Pancreas (tissue), 10 donors: ENCODE measurements at regions not wholly inside any gene's neighbourhood (a gene's known extent, or its start where the extent isn't known, plus 50 kb on each side); places are given as distances from the start of the nearest gene placed in this dataset.

Experiments
- ATAC-seq, 4 donors: fragments of 200-7000 bp; cut with Tn5 transposase; one replicate each; pipeline versions ENCODE4 v1.8.0 to v1.9.1; 2020; ENCODE audit warnings: mild to moderate bottlenecking in 4 of 4, moderate library complexity in 4 of 4
- DNase-seq, 6 donors: peaks; one replicate each; pipeline ENCODE4 v3.0.0-alpha.2; 2020
- FAIRE-seq: peaks from 2 replicates; lab custom pipeline; 2012; peaks lifted over from hg19 to GRCh38; lab: Jason Lieb, UNC
- H3K27ac ChIP-seq, 4 donors: fragments of 200-600 bp; sonication (generic); 1 replicate in 3 of 4; 2 replicates in 1 of 4; pipeline versions ENCODE4 v1.5.0 to v1.8.0; 2020
- H3K27me3 ChIP-seq, 4 donors: fragments of 200-600 bp; one replicate each; pipeline ENCODE4 v1.8.0; 2021
- H3K36me3 ChIP-seq, 3 donors: fragments of 200-600 bp; sonication (generic) in 1 of 3; one replicate each; pipeline versions ENCODE4 v1.5.0 to v1.8.0; 2020 to 2021
- H3K4me1 ChIP-seq, 3 donors: fragments of 200-600 bp; one replicate each; pipeline ENCODE4 v1.8.0; 2021
- H3K4me3 ChIP-seq, 4 donors: fragments of 200-600 bp; sonication (generic) in 2 of 4; one replicate each; pipeline versions ENCODE4 v1.5.0 to v1.8.0; 2020 to 2021
- H3K9me3 ChIP-seq, 4 donors: fragments of 200-600 bp; one replicate each; pipeline ENCODE4 v1.8.0; 2021
- WGBS, 2 donors: extraction: QIAGEN DNeasy Blood & Tissue Kit; methylation state at CpG; one replicate each; pipeline ENCODE4 v1.1.7; 2013; 5-methylcytosine and 5-hydroxymethylcytosine counted together
- intact Hi-C, 3 donors: fragments of 100-400 bp; cut with DNase I; formaldehyde crosslinking; loops; one replicate each; pipeline versions ENCODE4 v1.11.1 to v1.14.2; 2022
- TF ChIP-seq, protein P1 (sequence below), 4 donors: fragments of 200-600 bp; sonication (generic) in 3 of 4; IDR thresholded peaks; one replicate each; pipeline versions ENCODE4 v1.5.0 to v1.8.0; 2021; ENCODE audit warnings: antibody characterized with exemption in 4 of 4
- donor health status: healthy with polysubstance abuse.
- donor health status: DM: no; HTN: no; CAD: no; lungs with moderate emphysema.
- donor health status: DM: no; HTN: no; CAD: no.
- donor health status: control.
- donor health status: control.
- donor health status: Bipolar disorder and iron deficiency.
- donor health status: DM: yes; HTN: yes; CAD: no.
- donor health status: DM: no; HTN: no; CAD: no.
- donor health status: DM: no; HTN: no; CAD: no.
- donor health status: DM: yes; HTN: yes; CAD: no.

DNA sequence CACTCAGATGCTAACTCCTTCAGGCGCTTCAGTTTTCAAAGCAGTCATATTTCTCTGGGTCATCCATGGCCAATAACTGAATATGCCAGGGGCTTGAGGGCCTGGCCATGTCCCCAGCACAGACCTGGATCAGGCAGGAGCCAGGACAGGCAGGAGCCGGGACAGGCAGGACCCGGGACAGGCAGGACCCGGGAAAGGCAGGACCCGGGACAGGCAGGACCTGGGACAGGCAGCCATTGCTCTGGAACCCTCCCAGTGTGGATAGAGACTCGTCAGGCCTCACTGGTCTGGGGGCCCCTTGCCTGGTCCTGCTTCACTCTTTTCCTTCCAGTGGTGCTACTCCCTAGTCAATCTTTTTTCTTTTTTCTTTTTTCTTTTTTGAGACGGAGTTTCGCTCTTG lies 117.5 kb upstream of the TEX51 start:
- no peaks in the 10 kb centered on the region for H3K9me3 ChIP-seq
- WGBS, 2 donors, result 55 to 64% methylated on average over 8 of the region's 8 CpGs
- intact Hi-C loops, result loop anchor here in 1 of 3 donors (10.0 kb wide), 1 partner anchor 1036 kb away; no protein-coding TSS in a partner anchor
- no peaks in the 10 kb centered on the region for H3K27me3 ChIP-seq
- TF ChIP-seq, protein P1, sequence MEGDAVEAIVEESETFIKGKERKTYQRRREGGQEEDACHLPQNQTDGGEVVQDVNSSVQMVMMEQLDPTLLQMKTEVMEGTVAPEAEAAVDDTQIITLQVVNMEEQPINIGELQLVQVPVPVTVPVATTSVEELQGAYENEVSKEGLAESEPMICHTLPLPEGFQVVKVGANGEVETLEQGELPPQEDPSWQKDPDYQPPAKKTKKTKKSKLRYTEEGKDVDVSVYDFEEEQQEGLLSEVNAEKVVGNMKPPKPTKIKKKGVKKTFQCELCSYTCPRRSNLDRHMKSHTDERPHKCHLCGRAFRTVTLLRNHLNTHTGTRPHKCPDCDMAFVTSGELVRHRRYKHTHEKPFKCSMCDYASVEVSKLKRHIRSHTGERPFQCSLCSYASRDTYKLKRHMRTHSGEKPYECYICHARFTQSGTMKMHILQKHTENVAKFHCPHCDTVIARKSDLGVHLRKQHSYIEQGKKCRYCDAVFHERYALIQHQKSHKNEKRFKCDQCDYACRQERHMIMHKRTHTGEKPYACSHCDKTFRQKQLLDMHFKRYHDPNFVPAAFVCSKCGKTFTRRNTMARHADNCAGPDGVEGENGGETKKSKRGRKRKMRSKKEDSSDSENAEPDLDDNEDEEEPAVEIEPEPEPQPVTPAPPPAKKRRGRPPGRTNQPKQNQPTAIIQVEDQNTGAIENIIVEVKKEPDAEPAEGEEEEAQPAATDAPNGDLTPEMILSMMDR (IDR thresholded peaks at IDR 0.05), result no peak
- no peak for ATAC-seq
- no peak overlapping the region for H3K27ac ChIP-seq
- H3K36me3 ChIP-seq, result no peaks in the 10 kb centered on the region
- no peak overlapping the region for H3K4me3 ChIP-seq
- FAIRE-seq, result no peak
- peak in 1 of 6 donors; percentile 39 for DNase-seq
- H3K4me1 ChIP-seq, result no peaks in the 10 kb centered on the region

DNA sequence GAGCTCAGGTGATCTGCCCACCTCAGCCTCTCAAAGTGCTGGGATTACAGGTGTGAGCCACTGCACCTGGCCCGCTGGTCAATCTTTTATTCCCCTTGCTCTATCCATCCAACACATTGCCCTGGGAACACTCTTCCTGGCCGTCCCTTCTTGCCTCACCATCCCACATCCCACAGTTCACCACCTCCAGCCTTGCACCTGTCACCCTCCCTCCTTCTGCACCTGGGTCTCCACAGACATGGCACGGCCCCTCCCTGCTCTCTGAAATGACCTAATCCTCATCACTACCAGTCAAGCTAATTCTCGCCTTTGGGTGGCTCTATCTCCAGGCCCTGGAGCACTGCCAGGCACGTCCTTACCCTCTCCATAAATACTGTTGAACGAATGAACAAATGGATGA lies 116.9 kb upstream of the TEX51 start:
- 45 to 50% methylated on average over 6 of the region's 6 CpGs for WGBS, 2 donors
- Histone ChIP-seq H3K4me1 (no peaks in the 10 kb centered on the region), H3K9me3 (no peaks in the 10 kb centered on the region), H3K36me3 (no peaks in the 10 kb centered on the region), H3K27me3 (no peaks in the 10 kb centered on the region), H3K27ac (no peak overlapping the region), H3K4me3 (no peak overlapping the region)
- intact Hi-C loops, result loop anchor here in 1 of 3 donors (10.0 kb wide), 1 partner anchor 1037 kb away; no protein-coding TSS in a partner anchor
- FAIRE-seq (no peak), DNase-seq (no peak), ATAC-seq (no peak)
- TF ChIP-seq, protein P1 (IDR thresholded peaks at IDR 0.05), result no peak

DNA sequence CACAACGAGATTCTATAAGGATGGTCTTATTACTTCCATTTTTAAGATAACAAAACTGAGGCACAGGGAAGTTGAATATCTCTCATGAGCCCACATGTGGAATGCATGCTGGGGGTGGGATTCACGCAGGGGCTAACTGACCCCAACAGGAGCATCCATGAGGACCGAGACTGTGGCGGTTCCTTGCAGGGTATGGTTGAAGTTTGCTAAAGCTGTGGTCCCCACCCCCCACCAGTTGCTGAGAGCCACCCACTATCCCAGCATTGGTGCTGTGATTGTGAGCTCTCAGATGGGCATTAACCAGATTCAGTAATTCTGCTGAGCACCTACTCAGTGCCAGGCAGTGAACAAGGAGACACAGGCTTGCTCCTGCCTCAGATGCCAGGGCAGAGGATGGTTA lies 116.0 kb upstream of the TEX51 start:
- Histone ChIP-seq H3K4me3 (no peak overlapping the region), H3K4me1 (no peaks in the 10 kb centered on the region), H3K27ac (no peak overlapping the region), H3K27me3 (no peaks in the 10 kb centered on the region), H3K9me3 (no peaks in the 10 kb centered on the region), H3K36me3 (no peaks in the 10 kb centered on the region)
- intact Hi-C loops, result loop anchor here in 1 of 3 donors (10.0 kb wide), 1 partner anchor 1038 kb away; no protein-coding TSS in a partner anchor
- 57 to 73% methylated on average over 4 of the region's 4 CpGs for WGBS, 2 donors
- TF ChIP-seq, protein P1 (IDR thresholded peaks at IDR 0.05), result no peak
- no peak for FAIRE-seq
- DNase-seq, result peak in 1 of 6 donors; percentile 17
- ATAC-seq, result no peak

DNA sequence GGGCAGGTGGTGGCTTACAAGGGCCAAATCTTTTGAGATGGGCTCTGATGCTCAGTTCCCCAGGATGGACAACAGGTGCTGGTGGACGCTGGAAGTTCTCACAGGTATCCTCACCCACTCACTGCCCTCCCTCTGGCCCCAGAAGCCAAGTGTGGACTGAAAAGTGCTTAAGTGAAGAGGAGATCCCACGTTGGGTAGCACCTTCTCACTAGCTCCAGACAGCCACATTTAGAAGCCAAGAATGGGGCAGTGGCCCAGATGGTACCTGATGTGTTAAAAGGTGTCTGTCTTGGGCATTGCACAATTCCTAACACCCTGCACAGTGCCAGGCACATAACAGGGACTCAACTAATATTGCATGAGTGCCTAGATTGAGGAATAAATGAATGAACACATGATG lies 115.3 kb upstream of the TEX51 start:
- no peak for FAIRE-seq
- H3K27ac ChIP-seq, result no peak overlapping the region
- no peaks in the 10 kb centered on the region for H3K9me3 ChIP-seq
- no peaks in the 10 kb centered on the region for H3K4me1 ChIP-seq
- intact Hi-C loops, result loop anchor here in 1 of 3 donors (10.0 kb wide), 1 partner anchor 1039 kb away; no protein-coding TSS in a partner anchor
- H3K27me3 ChIP-seq, result no peaks in the 10 kb centered on the region
- TF ChIP-seq, protein P1 (IDR thresholded peaks at IDR 0.05), result no peak
- H3K36me3 ChIP-seq, result no peaks in the 10 kb centered on the region
- DNase-seq, result peak in 1 of 6 donors; percentile 26
- WGBS, 2 donors, result 47 to 58% methylated on average over 2 of the region's 2 CpGs
- no peak for ATAC-seq
- H3K4me3 ChIP-seq, result no peak overlapping the region

DNA sequence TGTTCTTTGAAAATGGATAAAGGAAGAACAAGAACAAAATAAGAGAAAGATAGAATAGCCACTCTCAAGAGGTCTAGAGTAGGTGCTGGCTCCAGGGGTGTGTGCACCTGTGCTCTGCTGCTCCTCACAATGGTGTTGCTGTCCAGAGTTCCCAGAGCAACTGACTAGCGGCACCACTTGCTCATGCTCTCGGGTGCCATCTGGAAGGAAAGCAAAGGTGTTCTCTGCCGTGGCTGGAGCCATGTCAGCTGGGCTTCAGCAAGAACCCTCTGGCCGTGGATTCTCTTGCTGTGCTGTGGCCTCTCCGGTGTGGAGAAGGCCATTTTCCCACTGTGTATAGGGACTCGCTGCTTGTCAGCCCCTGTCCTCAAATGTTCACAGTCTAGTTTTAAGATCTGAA lies 114.6 kb upstream of the TEX51 start:
- FAIRE-seq (no peak), DNase-seq (peak in 1 of 6 donors; percentile 7), ATAC-seq (no peak)
- TF ChIP-seq, protein P1 (IDR thresholded peaks at IDR 0.05), result no peak
- no peaks in the 10 kb centered on the region for H3K4me1 ChIP-seq
- no peaks in the 10 kb centered on the region for H3K36me3 ChIP-seq
- no peak overlapping the region for H3K27ac ChIP-seq
- H3K27me3 ChIP-seq, result no peaks in the 10 kb centered on the region
- WGBS, 2 donors, result 39 to 45% methylated on average over 6 of the region's 6 CpGs
- intact Hi-C loops, result loop anchor here in 1 of 3 donors (10.0 kb wide), 1 partner anchor 1039 kb away; no protein-coding TSS in a partner anchor
- H3K4me3 ChIP-seq, result no peak overlapping the region
- no peaks in the 10 kb centered on the region for H3K9me3 ChIP-seq
